K562 (cell line): ENCODE measurements at regions not wholly inside any gene's neighbourhood (a gene's known extent, or its start where the extent isn't known, plus 50 kb on each side); places are given as distances from the start of the nearest gene placed in this dataset.

ENCODE experiments used
- BACH1 ChIP-seq: fragments of 200-800 bp; sonication (Bioruptor generic); IDR thresholded peaks from 2 replicates; pipeline ENCODE4 v1.6.1; 2016; ENCODE audit warnings: missing genetic modification characterization, missing compliant biosample characterization
- CBX8 ChIP-seq: fragments of 200-600 bp; sonication (generic); IDR thresholded peaks from 2 replicates; pipeline ENCODE4 v1.6.1; 2012; ENCODE audit warnings: borderline replicate concordance, mixed run types, low read depth, mild to moderate bottlenecking, moderate library complexity, mixed read lengths, low read length, control low read depth, inconsistent platforms; ENCODE audit not compliant: poor library complexity, severe bottlenecking; ENCODE audit errors: extremely low read depth
- ZNF239 ChIP-seq: fragments of 250-450 bp; sonication (Bioruptor Pico); IDR thresholded peaks from 2 replicates; pipeline ENCODE4 v1.4.0; 2020; ENCODE audit warnings: mild to moderate bottlenecking
- TF ChIP-seq, protein P1 (sequence below): sonication (generic); formaldehyde crosslinking; IDR thresholded peaks from 2 replicates; pipeline ENCODE4 v1.8.0; 2023; ENCODE audit warnings: mild to moderate bottlenecking, missing genetic modification reagents
- TF ChIP-seq, protein P2 (sequence below): fragments of 250-450 bp; sonication (Bioruptor Pico); IDR thresholded peaks from 2 replicates; pipeline ENCODE4 v1.5.0; 2021; ENCODE audit warnings: mild to moderate bottlenecking, moderate library complexity
- TF ChIP-seq, protein P3 (sequence below): sonication (generic); formaldehyde crosslinking; IDR thresholded peaks from 2 replicates; pipeline ENCODE4 v1.8.1; 2023; ENCODE audit warnings: missing genetic modification reagents, mild to moderate bottlenecking, borderline replicate concordance

DNA sequence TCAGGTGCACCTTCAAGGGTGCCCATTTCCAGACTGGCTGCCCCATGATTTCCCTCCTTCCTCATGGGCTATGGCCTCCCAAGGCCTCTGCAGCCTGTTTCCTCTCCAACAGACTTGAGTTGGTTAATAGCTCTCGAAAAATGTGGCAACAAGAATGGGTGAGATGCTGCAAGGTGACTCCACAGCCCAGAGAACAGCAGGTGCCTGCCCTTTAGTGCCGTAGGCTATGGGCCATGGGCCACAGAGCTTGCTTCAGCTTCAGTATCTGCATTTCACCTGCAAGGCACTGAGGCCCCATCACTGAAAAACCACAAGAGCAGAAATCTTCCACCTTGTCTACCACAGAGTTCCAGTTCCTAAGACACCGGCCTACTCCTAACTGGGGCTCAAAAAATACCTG lies 122.0 kb downstream of the ETS2 start (continued):
- no peak for TF ChIP-seq CBX8
- TF ChIP-seq, protein P1, sequence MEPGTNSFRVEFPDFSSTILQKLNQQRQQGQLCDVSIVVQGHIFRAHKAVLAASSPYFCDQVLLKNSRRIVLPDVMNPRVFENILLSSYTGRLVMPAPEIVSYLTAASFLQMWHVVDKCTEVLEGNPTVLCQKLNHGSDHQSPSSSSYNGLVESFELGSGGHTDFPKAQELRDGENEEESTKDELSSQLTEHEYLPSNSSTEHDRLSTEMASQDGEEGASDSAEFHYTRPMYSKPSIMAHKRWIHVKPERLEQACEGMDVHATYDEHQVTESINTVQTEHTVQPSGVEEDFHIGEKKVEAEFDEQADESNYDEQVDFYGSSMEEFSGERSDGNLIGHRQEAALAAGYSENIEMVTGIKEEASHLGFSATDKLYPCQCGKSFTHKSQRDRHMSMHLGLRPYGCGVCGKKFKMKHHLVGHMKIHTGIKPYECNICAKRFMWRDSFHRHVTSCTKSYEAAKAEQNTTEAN, result no peak
- no peak for TF ChIP-seq ZNF239 (CRISPR knock-in tag)
- TF ChIP-seq, protein P2, sequence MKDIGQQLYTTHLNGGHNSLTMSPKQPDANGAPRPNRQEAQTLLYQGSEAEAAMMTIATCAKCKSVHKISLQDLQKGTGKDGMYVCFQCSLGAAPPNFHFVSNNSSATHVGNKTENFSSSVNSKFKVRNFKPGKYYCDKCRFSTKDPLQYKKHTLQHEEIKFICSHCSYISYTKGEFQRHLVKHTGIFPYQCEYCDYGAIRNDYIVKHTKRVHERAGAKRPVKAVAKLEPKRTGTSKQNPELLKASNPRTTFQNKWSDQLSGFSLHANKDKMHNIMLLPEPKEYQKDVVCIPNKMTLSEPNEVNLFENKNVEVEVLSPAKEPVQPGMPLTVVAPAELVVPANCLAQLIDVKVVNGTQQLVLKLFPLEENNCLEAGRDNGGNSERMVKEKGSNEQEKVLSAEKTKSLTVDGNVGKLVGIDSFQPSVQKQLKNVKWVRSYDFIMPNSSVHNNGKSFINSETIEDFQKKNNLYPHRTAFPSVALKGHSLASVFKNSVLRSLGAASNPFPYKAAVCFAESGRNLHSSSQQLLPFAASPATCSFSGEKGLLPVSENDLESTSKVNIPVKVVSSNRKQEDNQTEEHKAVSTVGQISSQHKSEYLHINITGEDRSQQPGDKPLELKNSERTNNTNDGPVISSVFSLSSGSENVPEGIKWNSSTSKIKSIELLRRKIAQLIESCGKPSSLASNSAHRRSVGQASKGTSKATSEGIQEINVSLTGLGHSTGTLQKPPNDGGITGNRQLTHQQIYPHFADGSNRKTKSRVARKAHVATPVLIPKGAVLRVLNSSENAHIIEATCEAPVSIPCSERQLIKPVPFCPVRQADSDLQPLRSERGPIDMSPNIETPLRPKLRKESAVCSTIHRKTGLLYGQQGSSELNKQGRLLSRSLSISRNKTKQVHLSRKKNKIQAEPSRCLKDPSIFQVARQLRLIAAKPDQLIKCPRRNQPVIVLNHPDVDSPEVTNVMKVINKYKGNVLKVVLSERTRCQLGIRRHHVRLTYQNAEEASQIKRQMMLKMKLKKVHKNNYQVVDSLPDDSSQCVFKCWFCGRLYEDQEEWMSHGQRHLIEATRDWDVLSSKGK, result no peak
- TF ChIP-seq, protein P3, sequence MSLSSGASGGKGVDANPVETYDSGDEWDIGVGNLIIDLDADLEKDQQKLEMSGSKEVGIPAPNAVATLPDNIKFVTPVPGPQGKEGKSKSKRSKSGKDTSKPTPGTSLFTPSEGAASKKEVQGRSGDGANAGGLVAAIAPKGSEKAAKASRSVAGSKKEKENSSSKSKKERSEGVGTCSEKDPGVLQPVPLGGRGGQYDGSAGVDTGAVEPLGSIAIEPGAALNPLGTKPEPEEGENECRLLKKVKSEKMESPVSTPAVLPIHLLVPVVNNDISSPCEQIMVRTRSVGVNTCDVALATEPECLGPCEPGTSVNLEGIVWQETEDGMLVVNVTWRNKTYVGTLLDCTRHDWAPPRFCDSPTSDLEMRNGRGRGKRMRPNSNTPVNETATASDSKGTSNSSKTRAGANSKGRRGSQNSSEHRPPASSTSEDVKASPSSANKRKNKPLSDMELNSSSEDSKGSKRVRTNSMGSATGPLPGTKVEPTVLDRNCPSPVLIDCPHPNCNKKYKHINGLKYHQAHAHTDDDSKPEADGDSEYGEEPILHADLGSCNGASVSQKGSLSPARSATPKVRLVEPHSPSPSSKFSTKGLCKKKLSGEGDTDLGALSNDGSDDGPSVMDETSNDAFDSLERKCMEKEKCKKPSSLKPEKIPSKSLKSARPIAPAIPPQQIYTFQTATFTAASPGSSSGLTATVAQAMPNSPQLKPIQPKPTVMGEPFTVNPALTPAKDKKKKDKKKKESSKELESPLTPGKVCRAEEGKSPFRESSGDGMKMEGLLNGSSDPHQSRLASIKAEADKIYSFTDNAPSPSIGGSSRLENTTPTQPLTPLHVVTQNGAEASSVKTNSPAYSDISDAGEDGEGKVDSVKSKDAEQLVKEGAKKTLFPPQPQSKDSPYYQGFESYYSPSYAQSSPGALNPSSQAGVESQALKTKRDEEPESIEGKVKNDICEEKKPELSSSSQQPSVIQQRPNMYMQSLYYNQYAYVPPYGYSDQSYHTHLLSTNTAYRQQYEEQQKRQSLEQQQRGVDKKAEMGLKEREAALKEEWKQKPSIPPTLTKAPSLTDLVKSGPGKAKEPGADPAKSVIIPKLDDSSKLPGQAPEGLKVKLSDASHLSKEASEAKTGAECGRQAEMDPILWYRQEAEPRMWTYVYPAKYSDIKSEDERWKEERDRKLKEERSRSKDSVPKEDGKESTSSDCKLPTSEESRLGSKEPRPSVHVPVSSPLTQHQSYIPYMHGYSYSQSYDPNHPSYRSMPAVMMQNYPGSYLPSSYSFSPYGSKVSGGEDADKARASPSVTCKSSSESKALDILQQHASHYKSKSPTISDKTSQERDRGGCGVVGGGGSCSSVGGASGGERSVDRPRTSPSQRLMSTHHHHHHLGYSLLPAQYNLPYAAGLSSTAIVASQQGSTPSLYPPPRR (CRISPR knock-in tag), result no peak
- no peak for TF ChIP-seq BACH1 (tag)
